GM12878 (cell line): ENCODE measurements at regions not wholly inside any gene's neighbourhood (a gene's known extent, or its start where the extent isn't known, plus 50 kb on each side); places are given as distances from the start of the nearest gene placed in this dataset.

ENCODE experiments used
- JUND ChIP-seq: IDR thresholded peaks from 2 replicates; pipeline ENCODE4 v1.6.1; 2012; ENCODE audit warnings: low read depth, mild to moderate bottlenecking, low read length, improper control_type of control experiment, moderate library complexity
- NFXL1 ChIP-seq: fragments of 450-650 bp; IDR thresholded peaks from 2 replicates; pipeline ENCODE4 v1.6.1; 2017; ENCODE audit warnings: antibody characterized with exemption, mild to moderate bottlenecking, borderline replicate concordance
- SP1 ChIP-seq: IDR thresholded peaks from one replicate; pipeline ENCODE4 v1.6.1; 2011; ENCODE audit warnings: low read depth, low read length
- TF ChIP-seq, protein P1 (sequence below), 3 experiments: IDR thresholded peaks in 2 of 3; conservative IDR thresholded peaks in 1 of 3; 2 replicates each; pipeline ENCODE4 v1.5.1; 2011; ENCODE audit warnings: low read depth in 3 of 3, low read length in 3 of 3, mild to moderate bottlenecking in 3 of 3, control low read depth in 2 of 3, moderate library complexity in 2 of 3, inconsistent platforms in 1 of 3, mixed read lengths in 1 of 3; ENCODE audit not compliant: control insufficient read depth in 2 of 3, insufficient read depth in 1 of 3; ENCODE audit errors: extremely low read depth in 1 of 3

DNA sequence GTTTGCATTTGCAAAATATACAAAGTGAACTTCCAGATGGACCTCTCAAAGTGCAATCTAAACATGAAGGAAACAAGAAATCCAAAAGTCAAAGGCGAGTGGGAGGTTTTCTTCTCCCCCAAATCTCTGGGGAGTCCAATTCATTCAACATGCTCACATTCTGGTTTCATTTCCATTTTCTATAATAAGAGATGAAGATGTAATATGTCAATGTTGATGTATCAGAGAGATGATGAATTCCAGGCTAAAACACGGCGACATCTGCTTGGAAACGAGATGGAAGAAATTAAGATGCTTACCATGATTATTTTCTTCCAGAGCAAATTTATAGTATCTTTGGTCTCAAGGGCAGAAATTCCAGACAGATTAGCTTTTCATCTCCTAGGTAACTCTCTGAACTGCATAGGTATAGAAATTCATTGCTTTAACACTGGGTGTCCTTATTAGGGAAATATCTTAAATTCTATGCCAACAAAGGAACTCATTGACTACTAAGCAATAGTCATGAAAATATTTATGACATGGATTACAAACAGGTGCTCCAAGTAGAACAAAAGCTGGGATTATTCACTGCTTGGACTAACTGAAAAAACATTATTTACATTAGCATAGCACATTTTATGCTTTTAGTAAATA, 287.9 kb downstream of the SEC61B start:
- no peak for TF ChIP-seq SP1
- no peak for TF ChIP-seq NFXL1
- TF ChIP-seq, protein P1, sequence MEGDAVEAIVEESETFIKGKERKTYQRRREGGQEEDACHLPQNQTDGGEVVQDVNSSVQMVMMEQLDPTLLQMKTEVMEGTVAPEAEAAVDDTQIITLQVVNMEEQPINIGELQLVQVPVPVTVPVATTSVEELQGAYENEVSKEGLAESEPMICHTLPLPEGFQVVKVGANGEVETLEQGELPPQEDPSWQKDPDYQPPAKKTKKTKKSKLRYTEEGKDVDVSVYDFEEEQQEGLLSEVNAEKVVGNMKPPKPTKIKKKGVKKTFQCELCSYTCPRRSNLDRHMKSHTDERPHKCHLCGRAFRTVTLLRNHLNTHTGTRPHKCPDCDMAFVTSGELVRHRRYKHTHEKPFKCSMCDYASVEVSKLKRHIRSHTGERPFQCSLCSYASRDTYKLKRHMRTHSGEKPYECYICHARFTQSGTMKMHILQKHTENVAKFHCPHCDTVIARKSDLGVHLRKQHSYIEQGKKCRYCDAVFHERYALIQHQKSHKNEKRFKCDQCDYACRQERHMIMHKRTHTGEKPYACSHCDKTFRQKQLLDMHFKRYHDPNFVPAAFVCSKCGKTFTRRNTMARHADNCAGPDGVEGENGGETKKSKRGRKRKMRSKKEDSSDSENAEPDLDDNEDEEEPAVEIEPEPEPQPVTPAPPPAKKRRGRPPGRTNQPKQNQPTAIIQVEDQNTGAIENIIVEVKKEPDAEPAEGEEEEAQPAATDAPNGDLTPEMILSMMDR (IDR thresholded peaks at IDR 0.05 in 2 of 3, conservative IDR thresholded peaks at IDR 0.05 in 1 of 3; ENCODE audit: control insufficient read depth in 2 of 3, extremely low read depth in 1 of 3, insufficient read depth in 1 of 3, low read depth in 3 of 3, low read length in 3 of 3) = no peak
- TF ChIP-seq JUND = no peak
